ENCODE measurements at regions not wholly inside any gene's neighbourhood (a gene's known extent, or its start where the extent isn't known, plus 50 kb on each side); places are given as distances from the start of the nearest gene placed in this dataset.

GRCh38 chr22:25420925-25421904 is 143.3 kb upstream of the GRK3 start:
- TF ChIP-seq, protein P1, sequence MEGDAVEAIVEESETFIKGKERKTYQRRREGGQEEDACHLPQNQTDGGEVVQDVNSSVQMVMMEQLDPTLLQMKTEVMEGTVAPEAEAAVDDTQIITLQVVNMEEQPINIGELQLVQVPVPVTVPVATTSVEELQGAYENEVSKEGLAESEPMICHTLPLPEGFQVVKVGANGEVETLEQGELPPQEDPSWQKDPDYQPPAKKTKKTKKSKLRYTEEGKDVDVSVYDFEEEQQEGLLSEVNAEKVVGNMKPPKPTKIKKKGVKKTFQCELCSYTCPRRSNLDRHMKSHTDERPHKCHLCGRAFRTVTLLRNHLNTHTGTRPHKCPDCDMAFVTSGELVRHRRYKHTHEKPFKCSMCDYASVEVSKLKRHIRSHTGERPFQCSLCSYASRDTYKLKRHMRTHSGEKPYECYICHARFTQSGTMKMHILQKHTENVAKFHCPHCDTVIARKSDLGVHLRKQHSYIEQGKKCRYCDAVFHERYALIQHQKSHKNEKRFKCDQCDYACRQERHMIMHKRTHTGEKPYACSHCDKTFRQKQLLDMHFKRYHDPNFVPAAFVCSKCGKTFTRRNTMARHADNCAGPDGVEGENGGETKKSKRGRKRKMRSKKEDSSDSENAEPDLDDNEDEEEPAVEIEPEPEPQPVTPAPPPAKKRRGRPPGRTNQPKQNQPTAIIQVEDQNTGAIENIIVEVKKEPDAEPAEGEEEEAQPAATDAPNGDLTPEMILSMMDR (IDR thresholded peaks at IDR 0.05), result no peak
- no peak for TF ChIP-seq POLR2A (IDR thresholded peaks at IDR 0.05)
